GM18502 (cell line): ENCODE measurements at regions not wholly inside any gene's neighbourhood (a gene's known extent, or its start where the extent isn't known, plus 50 kb on each side); places are given as distances from the start of the nearest gene placed in this dataset.

Experiments
- ATAC-seq: cut with Tn5 transposase; IDR thresholded peaks from one replicate; pipeline ENCODE4 v1.9.1; 2021; ENCODE audit warnings: mild to moderate bottlenecking; ENCODE audit not compliant: unreplicated experiment, poor library complexity

DNA sequence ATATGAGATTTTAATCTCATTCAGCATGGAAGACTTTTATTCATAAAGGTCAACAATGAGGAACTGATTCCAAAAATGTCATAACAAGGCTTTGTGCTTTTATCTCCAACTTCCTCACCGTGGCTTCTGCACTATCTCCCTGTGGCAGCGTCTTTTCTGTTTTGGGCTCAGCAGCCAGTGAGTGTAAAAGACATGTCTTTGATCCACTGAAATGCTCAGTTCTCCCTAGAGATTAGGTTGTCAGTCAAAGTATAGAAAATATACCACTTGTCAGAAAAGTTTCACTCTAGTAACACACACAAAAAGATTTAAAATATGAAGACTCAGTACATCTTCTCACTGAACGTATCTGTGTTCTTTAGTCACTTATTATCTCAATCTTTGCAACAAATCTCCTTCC lies 901.8 kb upstream of the ZWINT start:
- no peak for ATAC-seq

DNA sequence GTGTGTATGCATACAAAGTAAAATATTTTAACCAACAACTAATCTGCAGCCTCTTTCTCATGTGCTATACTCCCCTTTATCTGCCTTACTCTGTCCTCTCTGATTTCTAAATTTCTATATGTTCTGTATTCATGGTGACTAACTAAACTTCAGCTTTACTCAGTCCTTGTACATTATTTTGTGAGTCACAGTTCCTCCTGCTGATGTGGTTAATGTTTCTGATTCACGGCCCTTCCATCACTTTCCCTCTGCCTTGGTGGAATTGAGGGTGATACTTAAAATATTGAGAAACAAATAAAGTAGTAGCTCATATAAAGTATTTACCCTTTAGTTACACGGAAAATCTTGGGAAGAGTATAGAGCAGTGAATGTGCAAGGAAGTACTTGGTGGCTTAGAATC lies 899.1 kb upstream of the ZWINT start:
- ATAC-seq: no peak

- no peak for ATAC-seq
These were observed 888.7 kb upstream of the ZWINT start for GRCh38 chr10:57249615-57250281.

GRCh38 chr10:57247271-57247670 lies 886.2 kb upstream of the ZWINT start:
- no peak for ATAC-seq

GRCh38 chr10:57225920-57226319 lies 864.9 kb upstream of the ZWINT start:
- no peak for ATAC-seq

DNA sequence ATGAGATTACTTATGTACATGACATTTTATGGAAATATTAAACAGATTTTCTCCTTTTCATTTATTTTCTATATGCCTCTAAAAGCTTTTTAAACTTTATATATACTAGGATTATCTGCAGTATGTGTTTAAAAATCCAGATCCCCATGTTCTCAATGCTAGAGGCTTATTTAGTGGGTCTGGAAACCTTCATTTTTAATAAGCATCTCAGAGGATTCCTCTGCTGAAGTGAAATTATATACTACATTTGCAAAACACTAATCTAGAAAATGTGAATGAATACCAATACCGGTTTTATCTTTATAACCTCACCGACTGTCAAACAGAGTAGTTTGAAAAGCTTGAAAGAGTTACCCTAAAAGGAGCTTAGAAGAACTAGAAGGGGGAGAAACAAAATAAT lies 863.8 kb upstream of the ZWINT start:
- ATAC-seq: no peak

DNA sequence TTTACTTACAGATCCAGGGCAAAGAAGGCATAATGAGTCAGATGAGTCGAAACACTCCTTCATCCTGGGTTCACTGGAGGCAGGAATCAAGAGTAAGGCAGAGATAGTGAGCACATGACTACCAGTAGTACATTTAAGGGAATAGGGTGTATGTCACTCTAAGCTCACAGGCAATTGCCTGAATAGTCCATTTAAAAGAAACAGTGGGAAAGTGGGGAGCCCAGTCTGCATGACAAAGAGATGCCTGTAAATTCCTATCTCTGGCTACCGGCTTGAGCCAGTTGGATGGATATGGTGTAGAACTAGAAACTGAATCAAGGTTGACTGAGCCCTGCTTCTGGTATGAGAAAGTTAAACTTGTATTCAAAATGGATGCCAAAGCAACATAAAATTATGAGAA lies 861.5 kb upstream of the ZWINT start:
- no peak for ATAC-seq

DNA sequence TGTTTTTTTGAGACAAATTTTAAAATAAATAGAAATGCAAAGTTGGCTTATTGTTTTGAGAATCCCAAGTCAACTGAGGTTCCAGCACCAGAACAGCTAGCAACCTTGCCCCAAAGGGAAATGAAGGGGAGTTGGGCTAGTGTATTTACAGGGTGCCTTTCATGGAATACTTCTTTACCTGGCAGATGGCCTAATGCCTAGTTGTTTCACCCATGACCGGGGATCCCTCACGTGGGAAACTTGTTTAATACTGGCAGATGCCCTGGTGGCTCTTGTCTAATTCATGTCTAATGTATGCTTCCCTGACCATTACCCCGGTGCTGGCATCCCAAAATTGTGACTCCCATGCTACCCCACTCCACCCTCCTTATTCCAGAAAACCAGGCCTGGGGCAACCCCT lies 861.1 kb upstream of the ZWINT start:
- no peak for ATAC-seq

DNA sequence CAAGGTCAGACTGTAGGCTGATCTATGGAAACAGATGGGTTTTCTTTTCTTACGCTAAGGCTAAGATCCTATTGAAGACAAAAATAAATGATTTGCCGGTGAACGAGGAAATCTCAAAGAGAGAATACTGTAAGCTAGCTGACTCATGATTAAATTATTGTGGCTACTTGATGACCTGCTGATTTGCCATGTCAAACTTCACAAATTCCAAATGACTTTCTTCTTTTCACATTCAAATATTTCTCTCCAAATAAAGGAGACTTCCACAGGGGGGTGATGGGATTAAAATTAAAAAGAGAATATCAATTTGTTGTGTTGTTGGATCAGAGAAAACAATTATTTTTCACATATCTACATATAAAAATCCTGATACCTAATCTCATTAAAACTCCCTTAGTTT lies 860.6 kb upstream of the ZWINT start:
- ATAC-seq: no peak

- ATAC-seq: no peak
These were observed 857.3 kb upstream of the ZWINT start for GRCh38 chr10:57218382-57218781.

DNA sequence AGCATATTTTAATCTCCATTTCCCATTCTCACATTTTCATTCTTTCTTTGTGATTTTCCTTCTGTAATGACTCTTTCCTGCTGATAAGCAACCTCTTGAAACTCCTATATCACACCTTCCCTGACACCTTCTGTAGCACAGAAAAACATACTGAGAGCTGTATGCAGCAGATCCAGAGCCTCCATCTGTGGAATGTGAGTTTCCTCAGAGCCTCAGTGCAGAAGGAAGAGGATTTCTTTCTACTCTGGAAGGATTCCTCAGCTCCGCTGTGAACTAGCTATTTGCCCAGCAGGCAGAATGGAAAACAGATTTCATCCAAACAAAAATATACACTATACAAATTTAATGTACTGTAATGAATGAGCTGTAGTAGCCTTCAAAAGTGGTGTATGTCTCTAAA lies 841.3 kb upstream of the ZWINT start:
- no peak for ATAC-seq

- no peak for ATAC-seq
These were observed 827.8 kb upstream of the ZWINT start for GRCh38 chr10:57188846-57189245.

DNA sequence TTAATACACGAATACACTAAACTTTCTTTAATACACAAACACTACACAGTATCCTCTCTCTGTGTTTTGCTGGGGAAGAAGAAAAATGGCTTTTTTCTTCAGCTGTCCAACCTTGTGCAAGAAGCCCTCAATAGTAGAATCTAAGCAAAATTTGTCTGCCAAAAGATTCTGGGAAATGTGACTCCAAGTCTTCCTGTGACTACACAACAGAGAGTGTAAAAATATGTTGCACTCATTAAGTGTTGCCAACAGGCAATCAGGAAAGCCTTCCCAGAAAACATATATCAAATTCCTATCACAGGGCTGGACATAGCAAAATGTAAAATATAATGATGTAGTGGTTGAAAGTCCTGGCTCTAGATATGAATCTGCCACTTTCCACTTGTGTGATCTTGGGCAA lies 825.1 kb upstream of the ZWINT start:
- no peak for ATAC-seq

DNA sequence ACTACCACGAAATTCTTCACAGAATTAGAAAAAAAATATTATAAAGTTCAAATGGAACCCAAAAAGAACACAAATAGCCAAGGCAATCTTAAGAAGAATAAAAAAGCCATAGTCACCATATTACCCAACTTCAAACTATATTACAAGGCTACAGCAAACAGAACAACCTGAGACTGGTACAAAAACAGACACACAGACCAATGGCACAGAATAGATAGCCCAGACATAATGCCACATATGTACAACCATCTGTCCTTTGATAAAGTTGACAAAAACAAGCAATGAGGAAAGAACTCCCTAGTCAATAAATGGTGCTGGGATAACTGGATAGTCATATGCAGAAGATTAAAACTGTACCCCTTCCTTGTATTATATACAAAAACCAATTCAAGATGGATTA lies 808.5 kb upstream of the ZWINT start:
- ATAC-seq: no peak

DNA sequence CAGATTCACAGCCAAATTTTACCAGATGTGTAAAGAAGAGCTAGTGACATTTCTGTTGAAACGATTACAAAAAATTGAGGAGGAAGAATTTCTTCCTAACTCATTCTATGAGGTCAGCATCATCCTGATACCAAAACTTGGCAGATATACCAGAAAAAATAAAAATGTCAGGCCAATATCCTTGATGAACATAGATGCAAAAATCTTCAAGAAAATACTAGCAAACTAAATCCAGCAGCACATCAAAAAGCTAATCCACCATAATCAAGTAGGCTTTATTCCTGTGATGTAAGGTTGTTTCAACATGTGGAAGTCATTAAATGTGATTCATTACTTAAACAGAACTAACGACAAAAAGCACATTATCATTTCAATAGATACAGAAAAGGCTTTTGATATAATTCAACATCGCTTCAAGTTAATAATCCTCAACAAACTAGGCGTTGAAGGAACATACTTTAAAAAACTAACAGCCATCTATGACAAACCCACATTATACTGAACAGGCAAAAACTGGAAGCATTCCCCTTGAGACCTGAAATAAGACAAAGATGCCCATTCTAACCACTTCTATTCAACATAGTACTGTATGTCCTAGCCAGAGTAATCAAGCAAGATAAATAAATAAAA lies 807.7 kb upstream of the ZWINT start:
- ATAC-seq: no peak

- ATAC-seq: no peak
These were observed 804.6 kb upstream of the ZWINT start for GRCh38 chr10:57165671-57166070.

DNA sequence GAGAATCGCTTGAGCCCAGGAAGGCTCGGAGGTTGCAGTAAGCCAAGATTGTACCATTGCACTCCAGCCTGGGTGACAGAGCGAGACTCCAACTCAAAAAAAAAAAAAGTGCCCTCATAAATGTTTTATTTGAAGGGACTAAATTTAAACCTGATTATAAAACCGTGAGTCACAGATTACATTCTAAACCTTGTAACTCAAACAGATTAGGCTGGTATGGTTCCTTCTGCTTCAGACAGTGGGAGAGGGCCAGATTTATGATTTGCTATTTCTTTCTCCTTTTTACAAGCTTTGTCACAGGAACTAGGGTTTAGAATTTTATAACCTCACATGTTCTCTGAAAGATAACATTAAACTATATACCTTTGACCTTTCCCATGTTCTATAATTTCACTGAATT lies 801.2 kb upstream of the ZWINT start:
- ATAC-seq: no peak

- no peak for ATAC-seq
These were observed 800.1 kb upstream of the ZWINT start for GRCh38 chr10:57161157-57161556.

DNA sequence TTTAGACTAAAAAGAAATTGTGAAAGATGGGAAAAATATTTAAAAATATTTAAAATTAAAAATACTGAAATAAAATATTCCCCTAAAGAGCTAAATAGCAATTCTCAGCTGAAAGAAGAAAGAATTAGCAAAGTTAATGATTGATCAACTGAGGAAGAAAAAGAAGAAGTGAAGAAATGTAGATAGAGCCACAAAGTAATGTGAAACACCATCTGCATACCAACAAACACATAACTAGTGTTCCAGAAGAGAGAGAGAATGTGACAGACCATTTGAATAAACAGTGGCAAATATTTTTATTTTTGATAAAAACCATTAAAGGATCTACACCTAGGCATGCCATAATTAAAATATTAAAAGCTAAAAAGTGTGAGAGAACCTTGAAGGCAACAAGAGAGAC lies 784.5 kb upstream of the ZWINT start:
- no peak for ATAC-seq

DNA sequence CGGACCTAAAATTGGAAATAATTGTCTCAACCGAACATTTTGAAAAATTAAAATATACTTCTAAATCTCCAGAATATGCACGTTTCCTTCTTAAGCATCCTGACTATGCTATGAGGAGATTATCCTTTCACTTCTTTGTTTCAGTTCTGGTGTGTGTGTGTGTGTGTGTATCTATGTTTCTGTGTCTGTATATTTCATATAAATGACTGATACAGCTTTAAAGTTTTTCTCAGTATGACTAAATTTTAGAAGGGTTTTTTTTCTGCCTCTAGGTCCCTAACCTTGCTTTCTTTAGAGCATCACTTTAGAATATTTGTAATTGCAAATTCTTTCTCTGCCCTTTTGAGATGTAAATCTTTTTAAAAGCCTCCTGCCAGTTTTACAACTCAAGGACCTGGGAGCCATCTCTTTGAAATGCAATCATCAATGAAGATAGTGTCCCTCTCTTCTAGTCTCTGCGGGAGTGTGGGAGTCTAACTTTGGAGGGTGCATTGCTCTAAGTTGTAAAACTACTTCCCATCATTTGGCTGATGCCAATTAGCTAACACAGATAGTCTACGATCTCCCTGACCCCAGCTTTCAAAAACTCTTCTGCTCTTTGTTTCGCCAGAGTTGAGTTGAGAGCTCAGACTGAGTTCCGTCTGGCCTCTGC lies 782.0 kb upstream of the ZWINT start:
- no peak for ATAC-seq

- ATAC-seq: no peak
These were observed 780.6 kb upstream of the ZWINT start for GRCh38 chr10:57141708-57142107.

DNA sequence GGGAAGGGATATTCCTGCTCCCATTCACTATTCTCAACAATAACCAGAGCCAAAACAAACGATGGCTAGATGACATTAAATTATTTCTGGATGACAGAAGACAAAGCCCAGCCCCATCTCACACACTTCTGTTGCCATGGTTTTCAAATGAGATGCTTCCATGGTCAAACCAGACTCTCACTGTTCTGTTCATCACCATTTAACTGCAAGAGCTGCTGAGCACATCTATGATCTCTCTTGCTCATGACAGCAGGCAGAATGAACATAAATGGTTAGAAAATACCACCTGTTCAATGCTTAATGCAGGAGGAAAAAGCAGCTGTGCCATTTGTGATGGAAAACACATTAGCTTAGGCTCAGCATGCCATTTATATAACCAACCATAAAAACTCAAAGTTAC lies 758.6 kb upstream of the ZWINT start:
- ATAC-seq: no peak
